ENCODE measurements at regions not wholly inside any gene's neighbourhood (a gene's known extent, or its start where the extent isn't known, plus 50 kb on each side); places are given as distances from the start of the nearest gene placed in this dataset.

GRCh38 chrX:7514871-7515599 lies 327.9 kb upstream of the VCX start:
- no peaks in the 10 kb centered on the region for H3K79me1 ChIP-seq (ENCODE audit: low read depth, low read length)

DNA sequence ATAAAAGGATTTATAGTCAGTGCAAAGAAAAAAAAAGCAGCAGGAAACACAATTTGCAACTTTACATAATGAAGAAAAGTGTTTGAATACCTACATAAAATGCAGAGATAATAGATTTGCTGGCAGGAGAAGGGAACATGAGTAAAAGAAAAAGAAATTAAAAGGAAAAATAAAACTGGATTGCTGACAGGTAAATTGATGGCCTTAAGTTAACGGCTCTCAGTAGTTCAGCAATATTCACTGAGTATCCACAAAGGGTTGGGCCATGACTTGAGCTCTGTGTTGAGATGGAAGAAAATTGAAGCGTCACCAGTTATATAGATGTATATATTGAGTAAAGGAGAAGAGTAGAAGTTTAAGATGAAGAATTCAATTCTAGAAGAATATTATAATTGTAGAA lies 330.1 kb upstream of the VCX start:
- no peak overlapping the region for H3K27ac ChIP-seq (replicated peaks; ENCODE audit: low read length)
- H2BK12ac ChIP-seq (ENCODE audit: low read length) = no peak overlapping the region
- H3K4ac ChIP-seq (ENCODE audit: low read length) = no peak overlapping the region
- no peak overlapping the region for H3K18ac ChIP-seq (ENCODE audit: low read length)
- no CpG with 5 or more reads among the region's 2 CpGs for WGBS, 2 donors (ENCODE audit: extremely low coverage in 2 of 2, insufficient read length in 2 of 2, insufficient replicate concordance in 1 of 2)
- no peak overlapping the region for H2BK5ac ChIP-seq (ENCODE audit: low read length)
- no peak overlapping the region for H4K91ac ChIP-seq (ENCODE audit: low read depth, low read length, poor library complexity)
- no peak overlapping the region for H2AK5ac ChIP-seq (ENCODE audit: low read depth, low read length)
- no peak overlapping the region for H3K9ac ChIP-seq (ENCODE audit: low read depth, low read length, poor library complexity)
- H2BK15ac ChIP-seq (ENCODE audit: low read length) = no peak overlapping the region
- no peaks in the 10 kb centered on the region for H3K27me3 ChIP-seq (ENCODE audit: control insufficient read depth in 3 of 3, insufficient read depth in 3 of 3, low read depth in 1 of 3, low read length in 3 of 3)
- no peak overlapping the region for H4K8ac ChIP-seq (ENCODE audit: low read depth, low read length)
- no peak overlapping the region for H3K23ac ChIP-seq (ENCODE audit: low read depth, low read length, poor library complexity)
- no peaks in the 10 kb centered on the region for H3K79me1 ChIP-seq (ENCODE audit: low read depth, low read length)
- H3K36me3 ChIP-seq (replicated peaks in 1 of 2; ENCODE audit: control insufficient read depth in 2 of 2, insufficient read depth in 2 of 2, low read length in 2 of 2) = no peaks in the 10 kb centered on the region
- no peaks in the 10 kb centered on the region for H3K4me1 ChIP-seq (ENCODE audit: control insufficient read depth in 2 of 2, insufficient read depth in 1 of 2, low read depth in 1 of 2, low read length in 2 of 2)
- no peak for DNase-seq (ENCODE audit: low spot score)
- H3K14ac ChIP-seq (ENCODE audit: low read length) = no peak overlapping the region
- no peaks in the 10 kb centered on the region for H3K9me3 ChIP-seq (replicated peaks in 1 of 2; ENCODE audit: control insufficient read depth in 2 of 2, insufficient read depth in 1 of 2, low read depth in 1 of 2, low read length in 2 of 2)
- H2AFZ ChIP-seq (ENCODE audit: low read length) = no peak overlapping the region
- H3K4me3 ChIP-seq (ENCODE audit: low read length in 2 of 2) = no peak overlapping the region
- no peak overlapping the region for H2BK120ac ChIP-seq (ENCODE audit: low read depth, low read length)
- no peak overlapping the region for H3K4me2 ChIP-seq (ENCODE audit: insufficient read depth, low read length, poor library complexity, severe bottlenecking)

More at GRCh38 chrX:7514871-7515599, 327.9 kb upstream of the VCX start:
- Histone ChIP-seq H3K4me3 (ENCODE audit: low read length in 2 of 2) (no peak overlapping the region), H3K9ac (ENCODE audit: low read depth, low read length, poor library complexity) (no peak overlapping the region), H3K27ac (replicated peaks; ENCODE audit: low read length) (no peak overlapping the region), H2BK120ac (ENCODE audit: low read depth, low read length) (no peak overlapping the region), H3K4me1 (ENCODE audit: control insufficient read depth in 2 of 2, insufficient read depth in 1 of 2, low read depth in 1 of 2, low read length in 2 of 2) (no peaks in the 10 kb centered on the region), H3K4ac (ENCODE audit: low read length) (no peak overlapping the region), H2AK5ac (ENCODE audit: low read depth, low read length) (no peak overlapping the region), H3K4me2 (ENCODE audit: insufficient read depth, low read length, poor library complexity, severe bottlenecking) (no peak overlapping the region), H2BK12ac (ENCODE audit: low read length) (no peak overlapping the region), H3K27me3 (ENCODE audit: control insufficient read depth in 3 of 3, insufficient read depth in 3 of 3, low read depth in 1 of 3, low read length in 3 of 3) (no peaks in the 10 kb centered on the region), H3K18ac (ENCODE audit: low read length) (no peak overlapping the region), H3K14ac (ENCODE audit: low read length) (no peak overlapping the region), H4K91ac (ENCODE audit: low read depth, low read length, poor library complexity) (no peak overlapping the region), H2AFZ (ENCODE audit: low read length) (peak overlapping the region; percentile 54), H3K36me3 (replicated peaks in 1 of 2; ENCODE audit: control insufficient read depth in 2 of 2, insufficient read depth in 2 of 2, low read length in 2 of 2) (no peaks in the 10 kb centered on the region), H3K9me3 (replicated peaks in 1 of 2; ENCODE audit: control insufficient read depth in 2 of 2, insufficient read depth in 1 of 2, low read depth in 1 of 2, low read length in 2 of 2) (no peaks in the 10 kb centered on the region), H2BK5ac (ENCODE audit: low read length) (no peak overlapping the region), H3K23ac (ENCODE audit: low read depth, low read length, poor library complexity) (no peak overlapping the region), H2BK15ac (ENCODE audit: low read length) (no peak overlapping the region), H4K8ac (ENCODE audit: low read depth, low read length) (no peak overlapping the region)
- no peak for DNase-seq (ENCODE audit: low spot score)
- WGBS, 2 donors (ENCODE audit: extremely low coverage in 2 of 2, insufficient read length in 2 of 2, insufficient replicate concordance in 1 of 2) = no CpG with 5 or more reads among the region's 7 CpGs

GRCh38 chrX:7503251-7503650 lies 339.7 kb upstream of the VCX start:
- no peak overlapping the region for H3K18ac ChIP-seq (ENCODE audit: low read length)
- no CpG with 5 or more reads among the region's 5 CpGs for WGBS, 2 donors (ENCODE audit: extremely low coverage in 2 of 2, insufficient read length in 2 of 2, insufficient replicate concordance in 1 of 2)
- H4K91ac ChIP-seq (ENCODE audit: low read depth, low read length, poor library complexity) = no peak overlapping the region
- no peak overlapping the region for H3K4me2 ChIP-seq (ENCODE audit: insufficient read depth, low read length, poor library complexity, severe bottlenecking)
- H3K27ac ChIP-seq (replicated peaks; ENCODE audit: low read length) = no peak overlapping the region
- no peaks in the 10 kb centered on the region for H3K27me3 ChIP-seq (ENCODE audit: control insufficient read depth in 3 of 3, insufficient read depth in 3 of 3, low read depth in 1 of 3, low read length in 3 of 3)
- no peaks in the 10 kb centered on the region for H3K4me1 ChIP-seq (ENCODE audit: control insufficient read depth in 2 of 2, insufficient read depth in 1 of 2, low read depth in 1 of 2, low read length in 2 of 2)
- H3K36me3 ChIP-seq (replicated peaks in 1 of 2; ENCODE audit: control insufficient read depth in 2 of 2, insufficient read depth in 2 of 2, low read length in 2 of 2) = no peaks in the 10 kb centered on the region
- no peak overlapping the region for H4K8ac ChIP-seq (ENCODE audit: low read depth, low read length)
- H2AFZ ChIP-seq (ENCODE audit: low read length) = no peak overlapping the region
- no peak overlapping the region for H3K4me3 ChIP-seq (ENCODE audit: low read length in 2 of 2)
- H3K23ac ChIP-seq (ENCODE audit: low read depth, low read length, poor library complexity) = no peak overlapping the region
- no peak overlapping the region for H2AK5ac ChIP-seq (ENCODE audit: low read depth, low read length)
- H2BK12ac ChIP-seq (ENCODE audit: low read length) = no peak overlapping the region
- no peak overlapping the region for H2BK5ac ChIP-seq (ENCODE audit: low read length)
- H3K4ac ChIP-seq (ENCODE audit: low read length) = no peak overlapping the region
- H2BK120ac ChIP-seq (ENCODE audit: low read depth, low read length) = no peak overlapping the region
- no peak overlapping the region for H2BK15ac ChIP-seq (ENCODE audit: low read length)
- H3K14ac ChIP-seq (ENCODE audit: low read length) = no peak overlapping the region
- H3K9ac ChIP-seq (ENCODE audit: low read depth, low read length, poor library complexity) = no peak overlapping the region
- no peak for DNase-seq (ENCODE audit: low spot score)
- H3K79me1 ChIP-seq (ENCODE audit: low read depth, low read length) = no peaks in the 10 kb centered on the region
- no peaks in the 10 kb centered on the region for H3K9me3 ChIP-seq (replicated peaks in 1 of 2; ENCODE audit: control insufficient read depth in 2 of 2, insufficient read depth in 1 of 2, low read depth in 1 of 2, low read length in 2 of 2)

GRCh38 chrX:7500386-7500785 lies 342.6 kb upstream of the VCX start:
- no peaks in the 10 kb centered on the region for H3K9me3 ChIP-seq (replicated peaks in 1 of 2; ENCODE audit: control insufficient read depth in 2 of 2, insufficient read depth in 1 of 2, low read depth in 1 of 2, low read length in 2 of 2)
- no CpG with 5 or more reads among the region's 3 CpGs for WGBS, 2 donors (ENCODE audit: extremely low coverage in 2 of 2, insufficient read length in 2 of 2, insufficient replicate concordance in 1 of 2)
- H3K4me3 ChIP-seq (ENCODE audit: low read length in 2 of 2) = no peak overlapping the region
- no peak overlapping the region for H3K4ac ChIP-seq (ENCODE audit: low read length)
- H3K27me3 ChIP-seq (ENCODE audit: control insufficient read depth in 3 of 3, insufficient read depth in 3 of 3, low read depth in 1 of 3, low read length in 3 of 3) = no peaks in the 10 kb centered on the region
- no peak overlapping the region for H4K8ac ChIP-seq (ENCODE audit: low read depth, low read length)
- no peak overlapping the region for H2AFZ ChIP-seq (ENCODE audit: low read length)
- H4K91ac ChIP-seq (ENCODE audit: low read depth, low read length, poor library complexity) = no peak overlapping the region
- H3K4me2 ChIP-seq (ENCODE audit: insufficient read depth, low read length, poor library complexity, severe bottlenecking) = no peak overlapping the region
- H3K4me1 ChIP-seq (ENCODE audit: control insufficient read depth in 2 of 2, insufficient read depth in 1 of 2, low read depth in 1 of 2, low read length in 2 of 2) = no peaks in the 10 kb centered on the region
- H2BK15ac ChIP-seq (ENCODE audit: low read length) = no peak overlapping the region
- H2AK5ac ChIP-seq (ENCODE audit: low read depth, low read length) = no peak overlapping the region
- no peak overlapping the region for H2BK120ac ChIP-seq (ENCODE audit: low read depth, low read length)
- H2BK12ac ChIP-seq (ENCODE audit: low read length) = no peak overlapping the region
- no peak overlapping the region for H3K14ac ChIP-seq (ENCODE audit: low read length)
- H3K27ac ChIP-seq (replicated peaks; ENCODE audit: low read length) = no peak overlapping the region
- H3K36me3 ChIP-seq (replicated peaks in 1 of 2; ENCODE audit: control insufficient read depth in 2 of 2, insufficient read depth in 2 of 2, low read length in 2 of 2) = no peaks in the 10 kb centered on the region
- H2BK5ac ChIP-seq (ENCODE audit: low read length) = no peak overlapping the region
- no peak overlapping the region for H3K23ac ChIP-seq (ENCODE audit: low read depth, low read length, poor library complexity)
- H3K79me1 ChIP-seq (ENCODE audit: low read depth, low read length) = no peaks in the 10 kb centered on the region
- DNase-seq (ENCODE audit: low spot score) = no peak
- H3K18ac ChIP-seq (ENCODE audit: low read length) = no peak overlapping the region
- H3K9ac ChIP-seq (ENCODE audit: low read depth, low read length, poor library complexity) = no peak overlapping the region
